Hematopoietic multipotent progenitor cell treated with erythropoietin and hydrocortisone succinate and interleukin-3 and kit ligand, for 15 days (in vitro differentiated cells): ENCODE measurements at regions not wholly inside any gene's neighbourhood (a gene's known extent, or its start where the extent isn't known, plus 50 kb on each side); places are given as distances from the start of the nearest gene placed in this dataset.

Source experiments
- DNase-seq: peaks from one replicate; pipeline ENCODE4 v3.0.0-alpha.2; 2015; ENCODE audit warnings: low spot score

DNA sequence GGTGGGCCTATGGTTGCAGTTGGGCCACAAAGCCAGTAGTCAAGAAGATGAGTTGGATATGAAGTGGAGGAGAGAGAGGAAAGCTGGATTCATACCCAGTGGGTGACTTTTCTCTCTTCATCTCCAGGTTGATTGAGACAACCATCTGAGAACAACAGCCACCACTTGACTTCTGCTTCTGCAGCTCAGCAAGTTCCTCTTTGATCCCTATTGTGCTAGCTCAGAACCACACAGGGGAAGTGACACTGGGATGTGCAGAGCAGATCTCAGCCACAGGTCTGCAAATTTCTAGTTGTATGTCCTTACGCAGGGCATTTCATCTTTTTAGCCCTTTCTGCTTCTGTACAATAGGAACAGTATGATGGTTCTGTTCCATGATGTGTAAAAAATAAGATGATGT lies 459.2 kb upstream of the ARRDC4 start:
- DNase-seq = no peak

- no peak for DNase-seq
These were observed 458.5 kb upstream of the ARRDC4 start for GRCh38 chr15:97502038-97502437.

DNA sequence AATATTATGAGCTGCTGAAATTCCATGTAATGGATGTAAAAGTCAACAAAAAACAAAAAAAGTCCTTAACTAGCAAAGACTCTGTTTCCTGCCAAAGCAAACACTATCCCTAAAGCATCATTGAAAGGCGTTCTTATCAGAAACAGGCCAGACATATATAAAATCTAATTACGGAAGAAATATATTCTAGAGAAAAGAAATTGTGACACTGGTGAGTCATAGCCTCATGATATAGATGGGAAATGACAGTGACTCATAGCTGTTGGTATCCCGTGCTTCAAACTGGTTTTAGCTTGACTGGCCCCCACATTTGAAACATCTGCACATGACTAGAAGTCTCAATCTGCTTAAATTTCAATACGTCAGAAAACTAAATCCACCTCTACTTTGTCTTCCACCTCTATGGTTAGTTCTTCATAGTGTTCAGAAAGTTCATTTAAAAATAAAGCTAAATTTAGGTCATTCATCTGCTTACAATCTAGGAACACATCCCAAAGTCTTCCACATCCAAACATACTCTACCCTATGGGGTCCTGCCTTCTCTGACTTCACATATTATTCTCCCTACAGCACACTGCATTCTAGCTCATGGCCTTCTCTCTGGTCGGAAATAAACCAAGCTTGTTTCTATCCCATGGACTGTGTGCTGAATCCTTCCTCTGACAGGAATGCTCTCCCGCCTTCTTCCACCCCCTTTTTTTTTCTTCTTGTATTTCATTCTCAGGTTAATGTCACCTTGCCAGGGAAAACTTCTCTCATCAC lies 456.3 kb upstream of the ARRDC4 start:
- no peak for DNase-seq

DNA sequence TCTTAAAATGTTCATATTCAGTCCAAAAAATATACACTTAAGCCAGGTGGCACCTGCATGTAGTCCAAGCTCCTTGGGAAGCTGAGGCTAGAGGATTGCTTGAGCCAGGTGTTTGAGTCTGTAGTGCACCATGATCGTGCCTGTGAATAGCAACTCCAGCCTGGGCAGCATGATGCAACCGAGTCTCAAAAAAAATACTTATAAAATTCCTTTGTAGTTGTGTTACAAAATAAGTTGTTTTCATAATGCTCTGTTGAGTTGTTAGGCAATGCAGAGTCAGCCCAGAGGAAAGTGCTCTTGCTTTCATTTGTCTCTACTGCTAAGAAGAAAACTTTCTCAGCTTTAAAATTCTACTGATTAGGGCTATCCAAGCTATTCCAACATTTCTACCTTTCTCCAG lies 442.8 kb upstream of the ARRDC4 start:
- no peak for DNase-seq

GRCh38 chr15:97520689-97521088 lies 439.8 kb upstream of the ARRDC4 start:
- no peak for DNase-seq

- DNase-seq = no peak
These were observed 438.9 kb upstream of the ARRDC4 start for GRCh38 chr15:97521381-97522285.

- DNase-seq = no peak
These were observed 438.2 kb upstream of the ARRDC4 start for GRCh38 chr15:97522347-97522746.

DNA sequence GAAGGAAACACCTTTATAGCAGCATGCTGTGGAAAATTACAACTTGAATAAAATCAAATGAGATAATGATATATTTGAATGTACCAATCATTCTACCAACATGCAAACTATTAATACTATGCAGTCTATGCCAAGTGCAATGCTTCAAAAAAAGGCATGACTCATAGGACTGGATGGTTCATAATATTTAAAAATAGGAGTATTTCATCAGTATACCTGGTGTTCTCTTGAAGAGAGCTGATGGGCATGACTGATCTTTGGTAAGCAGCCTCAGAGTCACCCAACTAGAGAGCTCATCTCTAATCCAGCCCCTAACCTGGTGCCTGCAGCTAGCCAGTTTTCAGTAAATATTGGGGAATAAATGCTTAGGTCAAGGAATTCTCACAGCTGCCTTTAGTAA lies 434.7 kb upstream of the ARRDC4 start:
- DNase-seq = no peak

- DNase-seq = no peak
These were observed 432.3 kb upstream of the ARRDC4 start for GRCh38 chr15:97528238-97528637.

- DNase-seq = no peak
These were observed 414.7 kb upstream of the ARRDC4 start for GRCh38 chr15:97545799-97546198.

- DNase-seq = no peak
These were observed 413.1 kb upstream of the ARRDC4 start for GRCh38 chr15:97547381-97547780.

GRCh38 chr15:97561529-97561928 lies 399.0 kb upstream of the ARRDC4 start:
- DNase-seq = no peak

- no peak for DNase-seq
These were observed 397.0 kb upstream of the ARRDC4 start for GRCh38 chr15:97563516-97563915.

GRCh38 chr15:97566961-97567360 lies 393.5 kb upstream of the ARRDC4 start:
- no peak for DNase-seq

GRCh38 chr15:97567411-97567810 lies 393.1 kb upstream of the ARRDC4 start:
- DNase-seq = no peak

- DNase-seq = no peak
These were observed 383.4 kb upstream of the ARRDC4 start for GRCh38 chr15:97576929-97577645.

GRCh38 chr15:97585408-97585807 lies 375.1 kb upstream of the ARRDC4 start:
- DNase-seq = no peak

DNA sequence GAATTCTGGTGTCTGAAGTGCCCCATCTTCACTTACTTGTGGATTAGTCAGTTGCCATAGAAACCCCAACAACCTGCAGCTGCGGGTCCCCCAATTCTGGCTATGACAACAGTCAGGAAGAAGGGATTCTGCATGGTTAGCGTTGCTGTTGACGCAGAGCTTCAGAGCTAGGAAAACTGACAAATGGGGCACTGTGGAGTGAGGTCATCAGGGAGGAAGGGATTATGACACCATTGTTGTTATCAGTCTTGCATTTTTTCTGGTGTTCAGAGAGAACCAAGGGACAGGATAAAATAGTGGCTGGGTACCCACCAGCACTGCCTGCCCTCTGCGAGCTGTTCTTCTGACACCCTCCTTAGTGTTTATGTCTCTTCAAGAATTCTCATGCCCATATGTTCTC lies 367.7 kb upstream of the ARRDC4 start:
- no peak for DNase-seq

GRCh38 chr15:97597801-97598200 lies 362.7 kb upstream of the ARRDC4 start:
- no peak for DNase-seq

DNA sequence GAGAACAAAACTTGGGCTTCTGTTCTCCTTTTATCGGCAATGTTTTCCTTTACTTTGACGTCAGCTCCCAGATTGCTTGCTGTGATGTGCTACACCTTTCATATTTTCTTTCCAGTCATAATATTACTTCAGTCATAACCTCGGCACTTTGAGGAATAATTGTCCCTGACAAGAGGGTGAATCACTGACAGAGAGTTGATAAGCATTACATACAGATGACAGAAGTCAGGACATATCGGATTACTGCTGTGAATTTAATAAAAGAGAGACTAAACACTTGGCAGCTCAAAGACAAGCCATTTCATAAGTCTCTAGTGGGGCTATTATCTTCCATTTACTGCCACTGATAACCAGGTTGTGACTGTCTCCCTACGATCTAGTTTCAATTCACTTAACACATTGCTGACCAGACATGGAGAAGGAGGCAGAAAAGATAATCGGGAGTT lies 362.1 kb upstream of the ARRDC4 start:
- DNase-seq = no peak

GRCh38 chr15:97600190-97600589 lies 360.3 kb upstream of the ARRDC4 start:
- no peak for DNase-seq

DNA sequence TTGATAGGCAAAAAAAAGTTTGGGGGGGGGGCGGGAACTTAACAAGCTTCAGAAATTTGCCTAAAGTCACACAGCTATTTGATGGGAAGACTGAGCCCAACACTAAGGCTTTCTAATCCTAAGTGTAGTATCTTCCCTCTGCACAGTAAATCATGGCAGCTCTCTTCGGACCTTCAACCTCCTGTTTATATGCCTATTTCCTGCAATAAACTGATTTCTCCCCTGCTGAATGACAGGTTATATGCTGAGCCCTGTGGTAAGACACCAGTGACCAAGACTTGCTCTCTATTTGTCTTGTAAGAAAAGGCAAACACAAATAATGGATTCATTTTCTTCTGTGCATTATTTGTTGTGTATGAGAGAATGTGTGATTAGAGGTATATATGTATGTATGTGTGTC lies 355.8 kb upstream of the ARRDC4 start:
- DNase-seq = no peak

DNA sequence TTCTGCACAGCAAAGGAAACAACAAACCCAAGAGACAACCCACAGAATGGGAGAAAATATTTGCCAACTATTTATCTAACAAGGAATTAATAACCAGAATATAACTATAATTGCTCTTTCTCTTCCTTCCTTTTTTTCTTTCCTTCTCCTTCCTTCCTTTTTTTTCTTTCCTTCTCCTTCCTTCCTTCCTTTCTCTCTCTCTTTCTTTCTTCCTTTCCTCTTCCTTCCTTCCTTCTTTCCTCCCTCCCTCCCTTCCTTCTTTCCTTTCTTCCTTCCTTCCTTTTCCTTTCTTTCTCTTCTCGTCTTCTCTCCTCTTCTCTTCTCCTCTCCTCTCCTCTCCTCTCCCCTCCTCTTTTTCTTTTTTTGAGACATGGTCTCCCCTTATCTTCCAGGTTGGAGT lies 345.4 kb upstream of the ARRDC4 start:
- DNase-seq = no peak
